HL-60 (cell line): ENCODE measurements at regions not wholly inside any gene's neighbourhood (a gene's known extent, or its start where the extent isn't known, plus 50 kb on each side); places are given as distances from the start of the nearest gene placed in this dataset.

Experiments
- GABPA ChIP-seq: IDR thresholded peaks from 2 replicates; pipeline ENCODE4 v1.6.1; 2012; ENCODE audit warnings: low read depth
- POLR2AphosphoS5 ChIP-seq: IDR thresholded peaks from 2 replicates; pipeline ENCODE4 v1.6.1; 2012; ENCODE audit warnings: low read depth
- SPI1 ChIP-seq: IDR thresholded peaks from 2 replicates; pipeline ENCODE4 v1.6.1; 2012; ENCODE audit warnings: low read depth, mild to moderate bottlenecking, borderline replicate concordance
- TF ChIP-seq, protein P1 (sequence below): IDR thresholded peaks from one replicate; pipeline ENCODE4 v1.5.1; 2011; ENCODE audit warnings: low read length, control low read depth, inconsistent platforms; ENCODE audit not compliant: insufficient read depth
- TF ChIP-seq, protein P2 (sequence below): IDR thresholded peaks from 2 replicates; pipeline ENCODE4 v1.6.1; 2012; ENCODE audit warnings: low read depth; ENCODE audit not compliant: insufficient replicate concordance

DNA sequence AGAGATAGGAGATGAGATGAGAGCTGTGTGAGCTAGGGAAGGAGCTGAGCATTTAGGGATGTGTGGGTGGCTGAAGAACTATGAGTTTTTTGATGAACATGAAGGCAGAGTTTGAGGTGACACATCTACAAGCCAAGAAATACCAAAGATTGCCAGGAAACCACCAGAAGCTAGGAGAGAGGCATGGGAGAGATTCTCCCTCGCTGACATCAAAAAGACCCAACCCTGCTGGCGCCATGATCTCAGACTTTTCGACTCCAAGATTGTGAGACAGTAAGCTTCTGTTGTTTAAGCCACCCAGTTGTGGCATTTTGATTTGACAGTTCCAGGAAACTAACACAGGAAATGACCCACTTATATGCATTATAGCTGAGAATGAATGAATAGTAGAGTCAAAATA, 790.9 kb downstream of the TFAP2A start:
- TF ChIP-seq POLR2AphosphoS5 = no peak
- TF ChIP-seq, protein P1, sequence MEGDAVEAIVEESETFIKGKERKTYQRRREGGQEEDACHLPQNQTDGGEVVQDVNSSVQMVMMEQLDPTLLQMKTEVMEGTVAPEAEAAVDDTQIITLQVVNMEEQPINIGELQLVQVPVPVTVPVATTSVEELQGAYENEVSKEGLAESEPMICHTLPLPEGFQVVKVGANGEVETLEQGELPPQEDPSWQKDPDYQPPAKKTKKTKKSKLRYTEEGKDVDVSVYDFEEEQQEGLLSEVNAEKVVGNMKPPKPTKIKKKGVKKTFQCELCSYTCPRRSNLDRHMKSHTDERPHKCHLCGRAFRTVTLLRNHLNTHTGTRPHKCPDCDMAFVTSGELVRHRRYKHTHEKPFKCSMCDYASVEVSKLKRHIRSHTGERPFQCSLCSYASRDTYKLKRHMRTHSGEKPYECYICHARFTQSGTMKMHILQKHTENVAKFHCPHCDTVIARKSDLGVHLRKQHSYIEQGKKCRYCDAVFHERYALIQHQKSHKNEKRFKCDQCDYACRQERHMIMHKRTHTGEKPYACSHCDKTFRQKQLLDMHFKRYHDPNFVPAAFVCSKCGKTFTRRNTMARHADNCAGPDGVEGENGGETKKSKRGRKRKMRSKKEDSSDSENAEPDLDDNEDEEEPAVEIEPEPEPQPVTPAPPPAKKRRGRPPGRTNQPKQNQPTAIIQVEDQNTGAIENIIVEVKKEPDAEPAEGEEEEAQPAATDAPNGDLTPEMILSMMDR = no peak
- no peak for TF ChIP-seq GABPA
- TF ChIP-seq SPI1 = no peak
- TF ChIP-seq, protein P2, sequence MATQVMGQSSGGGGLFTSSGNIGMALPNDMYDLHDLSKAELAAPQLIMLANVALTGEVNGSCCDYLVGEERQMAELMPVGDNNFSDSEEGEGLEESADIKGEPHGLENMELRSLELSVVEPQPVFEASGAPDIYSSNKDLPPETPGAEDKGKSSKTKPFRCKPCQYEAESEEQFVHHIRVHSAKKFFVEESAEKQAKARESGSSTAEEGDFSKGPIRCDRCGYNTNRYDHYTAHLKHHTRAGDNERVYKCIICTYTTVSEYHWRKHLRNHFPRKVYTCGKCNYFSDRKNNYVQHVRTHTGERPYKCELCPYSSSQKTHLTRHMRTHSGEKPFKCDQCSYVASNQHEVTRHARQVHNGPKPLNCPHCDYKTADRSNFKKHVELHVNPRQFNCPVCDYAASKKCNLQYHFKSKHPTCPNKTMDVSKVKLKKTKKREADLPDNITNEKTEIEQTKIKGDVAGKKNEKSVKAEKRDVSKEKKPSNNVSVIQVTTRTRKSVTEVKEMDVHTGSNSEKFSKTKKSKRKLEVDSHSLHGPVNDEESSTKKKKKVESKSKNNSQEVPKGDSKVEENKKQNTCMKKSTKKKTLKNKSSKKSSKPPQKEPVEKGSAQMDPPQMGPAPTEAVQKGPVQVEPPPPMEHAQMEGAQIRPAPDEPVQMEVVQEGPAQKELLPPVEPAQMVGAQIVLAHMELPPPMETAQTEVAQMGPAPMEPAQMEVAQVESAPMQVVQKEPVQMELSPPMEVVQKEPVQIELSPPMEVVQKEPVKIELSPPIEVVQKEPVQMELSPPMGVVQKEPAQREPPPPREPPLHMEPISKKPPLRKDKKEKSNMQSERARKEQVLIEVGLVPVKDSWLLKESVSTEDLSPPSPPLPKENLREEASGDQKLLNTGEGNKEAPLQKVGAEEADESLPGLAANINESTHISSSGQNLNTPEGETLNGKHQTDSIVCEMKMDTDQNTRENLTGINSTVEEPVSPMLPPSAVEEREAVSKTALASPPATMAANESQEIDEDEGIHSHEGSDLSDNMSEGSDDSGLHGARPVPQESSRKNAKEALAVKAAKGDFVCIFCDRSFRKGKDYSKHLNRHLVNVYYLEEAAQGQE = no peak
